Small intestine (tissue), 7 donors: ENCODE measurements at regions not wholly inside any gene's neighbourhood (a gene's known extent, or its start where the extent isn't known, plus 50 kb on each side); places are given as distances from the start of the nearest gene placed in this dataset.
A peak's percentile ranks its signal among the peaks of the same experiment; 100 is the strongest.

ENCODE experiments used
- DNase-seq, 2 donors: peaks; one replicate each; pipeline versions ENCODE4 v3.0.0 to v3.0.0-alpha.2; 2013
- FAIRE-seq: peaks from 2 replicates; lab custom pipeline; 2012; peaks lifted over from hg19 to GRCh38; lab: Jason Lieb, UNC
- H3K27ac ChIP-seq, 3 donors: one replicate each; pipeline ENCODE4 v1.5.1; 2013; ENCODE audit warnings: low read length in 2 of 3, mild to moderate bottlenecking in 2 of 3, control low read depth in 1 of 3, inconsistent platforms in 1 of 3, low read depth in 1 of 3, moderate library complexity in 1 of 3
- H3K27me3 ChIP-seq, 3 donors: one replicate each; pipeline ENCODE4 v1.6.1; 2013; ENCODE audit warnings: low read length in 3 of 3, inconsistent platforms in 1 of 3; ENCODE audit not compliant: control insufficient read depth in 3 of 3, insufficient read depth in 3 of 3
- H3K36me3 ChIP-seq, 3 donors: one replicate each; pipeline ENCODE4 v1.6.1; 2013; ENCODE audit warnings: low read length in 3 of 3, inconsistent platforms in 1 of 3, low read depth in 1 of 3, mild to moderate bottlenecking in 1 of 3, moderate library complexity in 1 of 3; ENCODE audit not compliant: control insufficient read depth in 3 of 3, insufficient read depth in 2 of 3
- H3K4me1 ChIP-seq, 3 donors: one replicate each; pipeline ENCODE4 v1.6.1; 2013; ENCODE audit warnings: low read length in 2 of 3, inconsistent platforms in 1 of 3, low read depth in 1 of 3, mild to moderate bottlenecking in 1 of 3, moderate library complexity in 1 of 3; ENCODE audit not compliant: control insufficient read depth in 3 of 3, insufficient read depth in 2 of 3
- H3K4me3 ChIP-seq, 3 donors: one replicate each; pipeline ENCODE4 v1.5.1; 2013; ENCODE audit warnings: low read length in 3 of 3, control low read depth in 1 of 3, inconsistent platforms in 1 of 3, low read depth in 1 of 3, mild to moderate bottlenecking in 1 of 3, moderate library complexity in 1 of 3
- H3K9me3 ChIP-seq, 2 donors: one replicate each; pipeline ENCODE4 v1.6.1; 2013; ENCODE audit warnings: low read depth in 1 of 2, low read length in 1 of 2; ENCODE audit not compliant: control insufficient read depth in 2 of 2, insufficient read depth in 1 of 2
- whole genome bisulfite sequencing, 3 donors: extraction: QIAGEN DNeasy Blood & Tissue Kit; methylation state at CpG; one replicate each; pipeline ENCODE4 v1.1.7; 2013; 5-methylcytosine and 5-hydroxymethylcytosine counted together
- donor health status: healthy with polysubstance abuse.
- donor health status: control.
- donor health status: control.
- donor health status: Bipolar disorder and iron deficiency.
- donor health status: healthy.

GRCh38 chr4:187814737-187815465 lies 180.7 kb upstream of the ZFP42 start:
- peak overlapping the region in 2 of 3 donors; percentile 29 to 44 for H3K27ac ChIP-seq
- H3K9me3 ChIP-seq = no peaks in the 10 kb centered on the region
- no peaks in the 10 kb centered on the region for H3K4me1 ChIP-seq
- DNase-seq (peak; percentile 45 to 46), FAIRE-seq (no peak)
- H3K27me3 ChIP-seq = no peaks in the 10 kb centered on the region
- 71 to 76% (median 71%) methylated on average over 28 of the region's 28 CpGs for WGBS, 3 donors
- H3K4me3 ChIP-seq = peak overlapping the region in 2 of 3 donors; percentile 6 to 38
- no peaks in the 10 kb centered on the region for H3K36me3 ChIP-seq

- FAIRE-seq (no peak), DNase-seq (no peak)
- H3K27ac ChIP-seq = no peak overlapping the region
- no peaks in the 10 kb centered on the region for H3K4me1 ChIP-seq
- H3K27me3 ChIP-seq = no peaks in the 10 kb centered on the region
- H3K36me3 ChIP-seq = no peaks in the 10 kb centered on the region
- WGBS, 3 donors = 62 to 79% (median 75%) methylated on average over 8 of the region's 8 CpGs
- H3K9me3 ChIP-seq = no peaks in the 10 kb centered on the region
- H3K4me3 ChIP-seq = no peak overlapping the region
Measured at GRCh38 chr4:187826725-187827124, 168.8 kb upstream of the ZFP42 start.

GRCh38 chr4:187827631-187828030 lies 167.9 kb upstream of the ZFP42 start:
- FAIRE-seq = no peak
- H3K27me3 ChIP-seq = no peaks in the 10 kb centered on the region
- H3K4me1 ChIP-seq = no peaks in the 10 kb centered on the region
- 72 to 77% (median 75%) methylated on average over 6 of the region's 6 CpGs for WGBS, 3 donors
- DNase-seq = no peak
- H3K36me3 ChIP-seq = no peaks in the 10 kb centered on the region
- H3K27ac ChIP-seq = no peak overlapping the region
- no peaks in the 10 kb centered on the region for H3K9me3 ChIP-seq
- H3K4me3 ChIP-seq = no peak overlapping the region

- Histone ChIP-seq H3K27me3 (no peaks in the 10 kb centered on the region), H3K36me3 (no peaks in the 10 kb centered on the region), H3K4me3 (no peak overlapping the region), H3K4me1 (no peaks in the 10 kb centered on the region), H3K27ac (no peak overlapping the region), H3K9me3 (peaks cover 0 to 3% of the 10 kb centered on the region in 2 donors)
- no peak for DNase-seq
- FAIRE-seq = no peak
Measured at GRCh38 chr4:187839765-187840164, 155.8 kb upstream of the ZFP42 start.

GRCh38 chr4:187840814-187841213 lies 154.8 kb upstream of the ZFP42 start:
- no peak overlapping the region for H3K27ac ChIP-seq
- H3K4me3 ChIP-seq = no peak overlapping the region
- no peaks in the 10 kb centered on the region for H3K4me1 ChIP-seq
- 64 to 73% (median 69%) methylated on average over 2 of the region's 2 CpGs for WGBS, 3 donors
- no peak for FAIRE-seq
- no peak for DNase-seq
- H3K9me3 ChIP-seq = peaks cover 0 to 3% of the 10 kb centered on the region in 2 donors
- no peaks in the 10 kb centered on the region for H3K27me3 ChIP-seq
- no peaks in the 10 kb centered on the region for H3K36me3 ChIP-seq

GRCh38 chr4:187849556-187850225 lies 145.9 kb upstream of the ZFP42 start:
- Histone ChIP-seq H3K4me3 (no peak overlapping the region), H3K9me3 (peaks cover 1 to 3% of the 10 kb centered on the region in 2 donors), H3K4me1 (no peaks in the 10 kb centered on the region), H3K36me3 (no peaks in the 10 kb centered on the region), H3K27ac (no peak overlapping the region), H3K27me3 (no peaks in the 10 kb centered on the region)
- no peak for FAIRE-seq
- no peak for DNase-seq
- 68 to 80% (median 77%) methylated on average over 13 of the region's 13 CpGs for WGBS, 3 donors

GRCh38 chr4:187865914-187866313 lies 129.7 kb upstream of the ZFP42 start:
- no peaks in the 10 kb centered on the region for H3K27me3 ChIP-seq
- WGBS, 3 donors = 79 to 90% (median 83%) methylated on average over 4 of the region's 4 CpGs
- DNase-seq (no peak), FAIRE-seq (no peak)
- H3K9me3 ChIP-seq = peaks cover 0 to 2% of the 10 kb centered on the region in 2 donors
- no peak overlapping the region for H3K27ac ChIP-seq
- H3K36me3 ChIP-seq = no peaks in the 10 kb centered on the region
- no peaks in the 10 kb centered on the region for H3K4me1 ChIP-seq
- H3K4me3 ChIP-seq = no peak overlapping the region

GRCh38 chr4:187883049-187883448 lies 112.5 kb upstream of the ZFP42 start:
- DNase-seq (no peak), FAIRE-seq (no peak)
- WGBS, 3 donors = 50 to 58% (median 54%) methylated on average over 2 of the region's 2 CpGs
- no peak overlapping the region for H3K27ac ChIP-seq
- no peak overlapping the region for H3K4me3 ChIP-seq
- H3K4me1 ChIP-seq = no peaks in the 10 kb centered on the region
- H3K36me3 ChIP-seq = no peaks in the 10 kb centered on the region
- H3K27me3 ChIP-seq = no peaks in the 10 kb centered on the region
- H3K9me3 ChIP-seq = no peaks in the 10 kb centered on the region
